ENCODE measurements at regions not wholly inside any gene's neighbourhood (a gene's known extent, or its start where the extent isn't known, plus 50 kb on each side); places are given as distances from the start of the nearest gene placed in this dataset.

GRCh38 chr4:180923486-180923885 is 1319.7 kb upstream of the TENM3 start:
- peak; percentile 32 for DNase-seq (ENCODE audit: low spot score)

- no peak for DNase-seq (ENCODE audit: low spot score)
Measured at GRCh38 chr4:180925805-180926204, 1317.4 kb upstream of the TENM3 start.

- DNase-seq (ENCODE audit: low spot score) = no peak
Measured at GRCh38 chr4:180926277-180926676, 1316.9 kb upstream of the TENM3 start.

- no peak for DNase-seq (ENCODE audit: low spot score)
Measured at GRCh38 chr4:180932370-180933001, 1310.7 kb upstream of the TENM3 start.

GRCh38 chr4:180937083-180937482 is 1306.1 kb upstream of the TENM3 start:
- no peak for DNase-seq (ENCODE audit: low spot score)

- no peak for DNase-seq (ENCODE audit: low spot score)
Measured at GRCh38 chr4:180940680-180941079, 1302.5 kb upstream of the TENM3 start.

- no peak for DNase-seq (ENCODE audit: low spot score)
Measured at GRCh38 chr4:180942367-180942916, 1300.8 kb upstream of the TENM3 start.

- no peak for DNase-seq (ENCODE audit: low spot score)
Measured at GRCh38 chr4:180946188-180946587, 1297.0 kb upstream of the TENM3 start.

- no peak for DNase-seq (ENCODE audit: low spot score)
Measured at GRCh38 chr4:180947425-180947824, 1295.8 kb upstream of the TENM3 start.

- no peak for DNase-seq (ENCODE audit: low spot score)
Measured at GRCh38 chr4:180949424-180950213, 1293.6 kb upstream of the TENM3 start.

GRCh38 chr4:180950377-180950776 is 1292.8 kb upstream of the TENM3 start:
- no peak for DNase-seq (ENCODE audit: low spot score)

GRCh38 chr4:180951312-180951711 is 1291.9 kb upstream of the TENM3 start:
- DNase-seq (ENCODE audit: low spot score) = no peak

- DNase-seq (ENCODE audit: low spot score) = no peak
Measured at GRCh38 chr4:180953572-180953971, 1289.6 kb upstream of the TENM3 start.

- no peak for DNase-seq (ENCODE audit: low spot score)
Measured at GRCh38 chr4:180960743-180961401, 1282.3 kb upstream of the TENM3 start.

GRCh38 chr4:180962268-180962667 is 1280.9 kb upstream of the TENM3 start:
- DNase-seq (ENCODE audit: low spot score) = no peak

- DNase-seq (ENCODE audit: low spot score) = no peak
Measured at GRCh38 chr4:180966312-180966711, 1276.9 kb upstream of the TENM3 start.

GRCh38 chr4:180967936-180968335 is 1275.3 kb upstream of the TENM3 start:
- DNase-seq (ENCODE audit: low spot score) = no peak

GRCh38 chr4:180973894-180974293 is 1269.3 kb upstream of the TENM3 start:
- DNase-seq (ENCODE audit: low spot score) = no peak

- DNase-seq (ENCODE audit: low spot score) = no peak
Measured at GRCh38 chr4:180990931-180991330, 1252.3 kb upstream of the TENM3 start.

GRCh38 chr4:180993244-180993836 is 1249.9 kb upstream of the TENM3 start:
- no peak for DNase-seq (ENCODE audit: low spot score)

- no peak for DNase-seq (ENCODE audit: low spot score)
Measured at GRCh38 chr4:180994722-180995121, 1248.5 kb upstream of the TENM3 start.

- no peak for DNase-seq (ENCODE audit: low spot score)
Measured at GRCh38 chr4:180999217-180999616, 1244.0 kb upstream of the TENM3 start.
